ENCODE measurements at regions not wholly inside any gene's neighbourhood (a gene's known extent, or its start where the extent isn't known, plus 50 kb on each side); places are given as distances from the start of the nearest gene placed in this dataset.

DNA sequence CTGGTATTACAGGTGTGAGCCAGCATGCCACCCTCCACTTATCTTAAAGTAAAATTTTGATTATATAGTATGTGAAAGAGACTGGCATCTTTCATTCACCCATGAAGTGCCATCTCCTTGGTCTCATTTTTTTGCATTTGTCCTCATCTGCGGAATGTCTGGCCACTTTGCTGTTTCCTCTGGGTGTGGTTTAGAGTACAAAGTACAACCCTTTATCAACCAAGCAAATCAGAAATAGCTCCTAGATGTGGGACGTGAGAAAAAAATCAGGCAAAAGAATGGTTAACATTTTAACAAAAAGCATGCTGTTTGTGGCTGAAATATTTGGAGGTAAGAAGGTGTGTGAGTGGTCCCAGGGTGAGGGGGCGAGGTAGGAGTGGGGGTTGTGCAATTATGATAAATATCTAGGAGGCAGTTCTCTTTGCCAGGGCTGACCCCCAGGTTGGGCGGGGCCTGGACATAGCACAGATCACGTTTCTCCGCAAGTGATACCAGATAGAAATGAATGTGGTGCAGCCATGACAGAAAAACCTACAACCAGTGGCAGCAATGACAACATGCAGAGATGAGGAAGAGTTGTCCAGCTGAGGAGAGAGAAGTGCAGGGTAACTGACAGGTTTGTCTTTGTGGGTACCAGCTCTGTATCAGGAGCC lies 115.8 kb upstream of the SERTAD2 start:
- TF ChIP-seq POLR2AphosphoS5 (IDR thresholded peaks at IDR 0.05) = peak in 2 of 3 donors; percentile 31 to 61
- TF ChIP-seq, protein P1, sequence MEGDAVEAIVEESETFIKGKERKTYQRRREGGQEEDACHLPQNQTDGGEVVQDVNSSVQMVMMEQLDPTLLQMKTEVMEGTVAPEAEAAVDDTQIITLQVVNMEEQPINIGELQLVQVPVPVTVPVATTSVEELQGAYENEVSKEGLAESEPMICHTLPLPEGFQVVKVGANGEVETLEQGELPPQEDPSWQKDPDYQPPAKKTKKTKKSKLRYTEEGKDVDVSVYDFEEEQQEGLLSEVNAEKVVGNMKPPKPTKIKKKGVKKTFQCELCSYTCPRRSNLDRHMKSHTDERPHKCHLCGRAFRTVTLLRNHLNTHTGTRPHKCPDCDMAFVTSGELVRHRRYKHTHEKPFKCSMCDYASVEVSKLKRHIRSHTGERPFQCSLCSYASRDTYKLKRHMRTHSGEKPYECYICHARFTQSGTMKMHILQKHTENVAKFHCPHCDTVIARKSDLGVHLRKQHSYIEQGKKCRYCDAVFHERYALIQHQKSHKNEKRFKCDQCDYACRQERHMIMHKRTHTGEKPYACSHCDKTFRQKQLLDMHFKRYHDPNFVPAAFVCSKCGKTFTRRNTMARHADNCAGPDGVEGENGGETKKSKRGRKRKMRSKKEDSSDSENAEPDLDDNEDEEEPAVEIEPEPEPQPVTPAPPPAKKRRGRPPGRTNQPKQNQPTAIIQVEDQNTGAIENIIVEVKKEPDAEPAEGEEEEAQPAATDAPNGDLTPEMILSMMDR (IDR thresholded peaks at IDR 0.05) = no peak
- TF ChIP-seq EP300 (IDR thresholded peaks at IDR 0.05; ENCODE audit: low read depth) = no peak
- no peak for TF ChIP-seq POLR2A (IDR thresholded peaks at IDR 0.05)

All from transverse colon (tissue), 4 donors.